Ectodermal cell (in vitro differentiated cells): ENCODE measurements at regions not wholly inside any gene's neighbourhood (a gene's known extent, or its start where the extent isn't known, plus 50 kb on each side); places are given as distances from the start of the nearest gene placed in this dataset.

Source experiments
- H3K27ac ChIP-seq: 2 replicates; pipeline ENCODE4 v1.7.0; 2013; ENCODE audit warnings: mild to moderate bottlenecking, low read depth, low read length; ENCODE audit not compliant: insufficient read depth, poor library complexity, severe bottlenecking
- H3K27me3 ChIP-seq: 2 replicates; pipeline ENCODE4 v1.7.0; 2013; ENCODE audit warnings: mild to moderate bottlenecking, low read length; ENCODE audit not compliant: insufficient read depth, control insufficient read depth, poor library complexity, severe bottlenecking
- H3K36me3 ChIP-seq: one replicate; pipeline ENCODE4 v1.7.0; 2013; ENCODE audit warnings: low read length; ENCODE audit not compliant: control insufficient read depth, insufficient read depth
- H3K4me1 ChIP-seq: one replicate; pipeline ENCODE4 v1.7.0; 2013; ENCODE audit warnings: low read length; ENCODE audit not compliant: control insufficient read depth, insufficient read depth
- H3K4me3 ChIP-seq: 2 replicates; pipeline ENCODE4 v1.7.0; 2013; ENCODE audit warnings: low read depth, low read length, control low read depth; ENCODE audit not compliant: insufficient read depth
- H3K9me3 ChIP-seq: 2 replicates; pipeline ENCODE4 v1.7.0; 2013; ENCODE audit warnings: mild to moderate bottlenecking, low read length, moderate library complexity; ENCODE audit not compliant: control insufficient read depth
- WGBS, 2 experiments: methylation state at CpG; one replicate each; pipeline ENCODE4 v1.1.7; 2013; ENCODE audit warnings: missing lambda C conversion rate in 2 of 2; 5-methylcytosine and 5-hydroxymethylcytosine counted together

DNA sequence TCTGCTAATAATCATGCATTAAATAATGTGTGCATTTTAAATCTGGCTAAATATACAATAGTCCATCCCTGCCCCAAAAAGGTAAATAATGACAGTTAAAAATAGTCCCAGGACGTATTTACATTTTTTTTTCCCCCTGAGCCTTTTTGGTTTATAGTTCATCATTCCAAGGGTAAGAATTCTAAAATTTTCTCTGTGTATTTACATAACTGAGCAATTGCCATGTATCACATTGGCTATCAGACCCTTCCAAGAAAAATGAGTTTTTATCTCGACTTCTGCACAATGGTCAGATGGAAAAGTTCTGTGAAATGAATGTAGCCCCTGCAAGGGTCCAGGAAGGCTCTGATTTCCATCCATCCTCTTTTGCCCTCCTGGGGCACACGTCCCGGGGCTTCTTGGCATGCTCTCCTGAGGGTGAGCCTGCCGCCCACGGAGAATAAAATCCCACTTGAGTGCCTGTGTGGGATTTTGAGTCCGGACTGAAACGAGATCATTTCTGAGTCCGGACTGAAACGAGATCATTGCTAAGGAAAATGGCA is 94.1 kb upstream of the ANO1 start:
- Histone ChIP-seq H3K36me3 (no peaks in the 10 kb centered on the region), H3K4me3 (no peak overlapping the region), H3K27me3 (peaks cover 66% of the 10 kb centered on the region), H3K27ac (no peak overlapping the region), H3K9me3 (no peaks in the 10 kb centered on the region), H3K4me1 (peaks cover 29% of the 10 kb centered on the region)
- WGBS, 2 experiments = 24% methylated on average over 10 of the region's 10 CpGs

DNA sequence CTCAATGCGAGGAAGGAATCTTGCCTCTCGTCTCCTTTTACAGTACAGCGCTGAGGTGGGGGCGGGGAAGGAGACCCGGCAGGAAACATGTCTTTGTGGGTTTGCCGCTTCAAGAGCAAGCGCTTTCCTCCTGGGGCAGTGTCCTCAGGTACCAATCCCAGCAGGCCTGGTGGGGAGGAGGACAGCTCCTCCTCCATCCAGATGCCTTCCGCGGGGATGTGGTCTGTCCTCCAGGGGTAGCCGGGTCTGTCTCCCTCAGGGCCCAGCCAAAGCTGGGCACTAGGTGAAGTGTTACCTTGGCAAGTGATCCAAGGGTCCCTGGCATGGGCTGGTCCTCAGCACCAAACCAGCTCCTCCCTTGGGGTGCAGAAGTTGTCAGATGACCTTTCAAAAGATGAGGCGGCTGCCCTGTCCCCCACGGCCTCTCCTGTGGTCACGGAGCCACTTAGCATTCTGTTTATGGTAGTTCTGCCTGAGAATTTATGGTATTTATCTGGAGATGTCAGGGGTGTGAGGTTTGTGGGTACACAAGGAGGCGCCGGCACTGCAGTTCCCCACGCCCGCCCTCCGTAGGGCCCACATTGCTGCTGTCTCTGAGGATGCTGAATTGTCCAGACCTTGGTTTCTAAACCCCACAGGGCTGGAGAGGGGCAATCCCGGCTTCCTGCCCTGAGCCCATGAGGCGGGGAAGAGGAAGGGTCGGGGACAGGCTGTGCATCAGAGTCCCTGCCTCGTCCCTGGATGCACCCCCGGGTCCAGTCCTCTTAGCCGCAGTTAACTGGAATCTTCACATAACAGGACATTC is 93.5 kb upstream of the ANO1 start:
- no peaks in the 10 kb centered on the region for H3K36me3 ChIP-seq
- H3K27me3 ChIP-seq = peaks cover 73% of the 10 kb centered on the region
- H3K4me3 ChIP-seq = no peak overlapping the region
- H3K4me1 ChIP-seq = peaks cover 29% of the 10 kb centered on the region
- H3K9me3 ChIP-seq = no peaks in the 10 kb centered on the region
- H3K27ac ChIP-seq = no peak overlapping the region
- WGBS, 2 experiments = 10 to 11% methylated on average over 24 of the region's 24 CpGs

DNA sequence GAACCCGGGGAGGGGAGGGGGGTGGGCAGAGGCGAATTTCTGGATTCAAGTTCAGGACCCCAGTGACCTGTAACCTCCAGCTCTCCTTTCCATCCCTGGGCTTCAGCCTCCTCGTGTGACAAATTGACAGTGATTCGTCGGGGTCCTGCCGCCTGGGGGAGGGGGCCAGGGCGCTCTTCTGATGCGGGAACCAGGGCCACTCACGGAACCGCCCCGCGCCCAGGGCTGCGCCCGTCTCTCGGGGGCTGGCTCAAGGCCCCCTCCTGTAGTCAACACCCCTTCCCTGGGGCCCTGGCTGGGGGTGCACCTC is 92.8 kb upstream of the ANO1 start:
- peak overlapping the region; percentile 26 for H3K4me3 ChIP-seq
- H3K9me3 ChIP-seq = no peaks in the 10 kb centered on the region
- H3K4me1 ChIP-seq = peaks cover 29% of the 10 kb centered on the region
- WGBS, 2 experiments = 1 to 2% methylated on average over 15 of the region's 15 CpGs
- no peak overlapping the region for H3K27ac ChIP-seq
- no peaks in the 10 kb centered on the region for H3K36me3 ChIP-seq
- peaks cover 74% of the 10 kb centered on the region for H3K27me3 ChIP-seq

DNA sequence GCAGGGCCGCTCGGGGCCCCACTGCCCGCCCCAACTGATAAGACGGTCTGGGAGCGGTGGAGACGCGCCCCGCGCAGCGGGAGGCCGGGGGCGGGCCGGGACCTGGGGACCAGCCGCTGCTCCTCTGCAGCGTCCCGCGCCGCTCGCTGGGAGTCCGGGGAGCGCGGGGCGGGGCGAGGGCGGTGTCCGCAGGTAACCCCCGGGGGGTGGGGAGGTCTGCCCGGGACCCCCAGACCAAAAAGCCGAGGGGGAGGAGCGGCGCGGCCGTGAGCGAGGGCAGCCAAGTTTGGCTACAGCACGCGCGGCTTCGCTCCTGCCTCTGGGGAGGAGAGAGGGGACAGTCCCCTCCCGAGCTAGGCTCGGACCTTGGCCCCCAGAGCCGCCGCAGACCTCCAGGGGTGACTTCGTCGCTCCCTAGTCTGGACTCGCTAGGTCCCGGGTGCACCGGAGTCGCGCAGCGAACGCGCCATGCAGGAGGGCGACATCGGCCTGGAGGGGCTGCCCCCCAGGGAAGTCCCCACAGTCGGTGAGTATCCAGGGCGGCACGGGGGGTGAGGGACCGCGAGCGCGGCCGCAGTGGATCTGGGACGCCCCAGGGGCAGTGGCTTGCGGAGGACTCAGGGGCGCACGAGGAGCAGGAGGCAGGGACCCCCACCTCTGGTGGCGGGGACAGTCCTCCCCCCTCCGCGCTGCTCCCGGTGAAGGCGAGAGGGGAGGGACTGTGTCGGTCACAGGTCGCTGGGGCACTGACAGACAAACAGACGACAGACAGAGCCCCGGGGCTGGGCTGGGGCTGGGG is 92.3 kb upstream of the ANO1 start:
- Histone ChIP-seq H3K9me3 (no peaks in the 10 kb centered on the region), H3K4me3 (peak overlapping the region; percentile 26), H3K4me1 (peaks cover 29% of the 10 kb centered on the region), H3K27me3 (peaks cover 74% of the 10 kb centered on the region), H3K36me3 (no peaks in the 10 kb centered on the region), H3K27ac (no peak overlapping the region)
- WGBS, 2 experiments = 1 to 2% methylated on average over 75 of the region's 75 CpGs

DNA sequence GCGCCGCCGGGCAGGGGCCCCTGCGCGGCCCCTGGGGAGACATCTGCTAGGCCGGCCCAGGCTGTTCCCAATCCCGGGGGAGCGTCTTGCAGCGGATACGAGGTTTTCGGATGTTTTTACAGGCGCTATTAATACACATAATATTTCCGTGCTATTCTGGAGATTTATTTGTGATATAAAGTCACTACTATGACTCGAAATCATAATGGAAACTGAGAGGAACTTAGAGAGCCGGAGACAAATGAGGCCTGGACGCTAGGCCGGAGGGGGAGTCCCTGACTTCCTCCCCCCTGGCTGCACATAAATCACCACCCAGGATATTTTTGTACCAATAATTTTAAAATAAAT is 91.7 kb upstream of the ANO1 start:
- Histone ChIP-seq H3K36me3 (no peaks in the 10 kb centered on the region), H3K4me3 (peak overlapping the region; percentile 26), H3K27ac (no peak overlapping the region), H3K9me3 (no peaks in the 10 kb centered on the region), H3K4me1 (peaks cover 29% of the 10 kb centered on the region), H3K27me3 (peaks cover 74% of the 10 kb centered on the region)
- WGBS, 2 experiments = 36 to 40% methylated on average over 17 of the region's 17 CpGs

DNA sequence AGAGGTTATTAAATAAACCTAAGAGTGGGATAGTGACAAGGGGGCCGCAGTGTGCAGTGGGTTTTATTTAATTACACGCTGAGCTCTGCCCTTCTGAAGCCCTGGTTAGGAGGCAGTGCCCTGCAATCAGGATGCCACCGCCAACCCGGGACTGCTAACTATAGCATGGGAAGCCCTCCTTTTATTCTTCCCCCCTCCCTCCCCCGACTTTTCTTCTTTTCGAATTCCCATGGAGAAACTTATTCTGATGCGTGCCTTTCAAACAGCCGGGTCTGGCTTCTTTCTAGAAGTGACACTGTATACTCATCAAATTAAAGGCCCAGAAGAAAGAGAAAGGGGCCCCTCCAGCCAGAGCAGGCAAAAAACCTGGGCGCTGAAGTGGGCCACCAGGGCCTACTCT is 91.3 kb upstream of the ANO1 start:
- Histone ChIP-seq H3K27me3 (peaks cover 74% of the 10 kb centered on the region), H3K36me3 (no peaks in the 10 kb centered on the region), H3K9me3 (no peaks in the 10 kb centered on the region), H3K4me3 (no peak overlapping the region), H3K4me1 (peaks cover 29% of the 10 kb centered on the region), H3K27ac (no peak overlapping the region)
- 38 to 42% methylated on average over 9 of the region's 9 CpGs for WGBS, 2 experiments

DNA sequence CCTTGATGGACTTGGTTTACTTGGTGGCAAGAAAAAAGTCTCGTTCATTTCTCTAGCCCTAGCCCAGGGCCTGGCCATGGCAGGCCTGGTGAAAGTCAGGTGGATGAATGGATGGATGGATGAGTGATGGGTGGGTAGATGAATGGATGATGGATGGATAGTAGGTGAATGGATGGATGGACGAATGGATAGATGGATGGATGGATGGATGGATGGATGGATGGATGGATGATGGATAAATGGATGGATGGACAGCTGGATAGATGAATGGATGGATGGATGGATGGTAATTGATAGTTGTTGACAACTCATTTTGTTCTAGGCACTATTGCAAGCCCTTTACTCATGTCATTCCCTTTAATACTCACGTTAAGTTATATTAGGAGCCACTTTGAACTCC is 86.1 kb upstream of the ANO1 start:
- H3K27ac ChIP-seq = no peak overlapping the region
- peaks cover 27% of the 10 kb centered on the region for H3K27me3 ChIP-seq
- H3K4me1 ChIP-seq = no peaks in the 10 kb centered on the region
- H3K36me3 ChIP-seq = no peaks in the 10 kb centered on the region
- H3K9me3 ChIP-seq = no peaks in the 10 kb centered on the region
- no peak overlapping the region for H3K4me3 ChIP-seq
- 92 to 95% methylated on average over 3 of the region's 3 CpGs for WGBS, 2 experiments

DNA sequence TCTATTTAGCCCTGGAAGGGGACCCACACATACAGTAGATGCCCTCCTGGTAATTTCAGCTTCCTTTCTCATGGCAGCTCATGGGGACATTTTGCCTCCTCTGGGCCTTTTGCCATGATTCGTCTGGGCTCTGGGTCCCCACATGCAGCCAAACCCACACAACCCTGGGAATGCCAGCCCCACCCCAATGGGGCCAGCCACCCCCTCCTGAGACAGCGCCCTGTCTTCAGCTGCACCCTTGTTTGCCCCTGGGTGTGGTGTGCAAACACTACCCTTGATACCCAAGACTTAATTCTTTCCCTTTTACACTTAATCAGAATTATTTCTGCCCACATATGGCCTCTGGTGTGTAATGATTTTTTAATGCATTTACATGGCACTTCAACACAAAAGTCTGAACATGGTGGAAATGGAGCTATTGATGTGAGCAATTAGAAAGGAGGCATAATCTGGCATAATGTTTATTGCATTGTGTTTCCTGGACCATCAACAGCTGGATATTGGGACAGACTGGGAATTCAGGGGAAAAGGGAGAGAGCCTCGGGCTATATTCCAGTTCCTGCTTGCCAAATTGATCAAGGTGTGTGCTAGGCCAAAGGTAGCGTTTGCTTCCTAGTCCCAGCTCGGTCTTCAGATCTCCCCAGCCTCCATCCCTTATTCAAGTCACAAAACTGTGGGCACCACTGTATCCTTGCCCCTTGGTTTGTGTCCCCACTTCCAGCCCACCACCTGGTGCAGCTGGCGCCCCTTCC is 85.0 kb upstream of the ANO1 start:
- Histone ChIP-seq H3K4me1 (no peaks in the 10 kb centered on the region), H3K27ac (no peak overlapping the region), H3K27me3 (peaks cover 16% of the 10 kb centered on the region), H3K4me3 (no peak overlapping the region), H3K36me3 (no peaks in the 10 kb centered on the region), H3K9me3 (no peaks in the 10 kb centered on the region)
- WGBS, 2 experiments = 82 to 85% methylated on average over 6 of the region's 6 CpGs

DNA sequence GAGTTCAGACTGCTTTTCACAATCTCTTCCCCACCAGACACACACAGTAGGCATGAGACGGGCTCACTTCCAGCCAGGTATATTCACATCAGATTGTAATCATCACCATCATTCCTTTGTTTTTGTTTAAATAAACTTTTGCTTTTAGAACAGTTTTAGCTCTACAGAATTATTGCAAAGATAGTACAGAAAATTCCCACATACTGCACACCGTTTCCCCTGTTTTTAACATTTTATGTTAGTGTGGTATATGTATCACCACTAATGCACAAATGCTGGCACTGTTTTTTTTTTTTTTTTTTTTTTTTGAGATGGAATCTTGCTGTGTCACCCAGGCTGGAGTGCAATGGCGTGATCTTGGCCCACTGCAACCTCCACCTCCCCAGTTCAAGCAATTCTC is 83.3 kb upstream of the ANO1 start:
- H3K4me3 ChIP-seq = no peak overlapping the region
- H3K9me3 ChIP-seq = no peaks in the 10 kb centered on the region
- peaks cover 4% of the 10 kb centered on the region for H3K27me3 ChIP-seq
- WGBS, 2 experiments = 86 to 89% methylated on average over 2 of the region's 3 CpGs
- H3K36me3 ChIP-seq = no peaks in the 10 kb centered on the region
- no peak overlapping the region for H3K27ac ChIP-seq
- H3K4me1 ChIP-seq = no peaks in the 10 kb centered on the region

DNA sequence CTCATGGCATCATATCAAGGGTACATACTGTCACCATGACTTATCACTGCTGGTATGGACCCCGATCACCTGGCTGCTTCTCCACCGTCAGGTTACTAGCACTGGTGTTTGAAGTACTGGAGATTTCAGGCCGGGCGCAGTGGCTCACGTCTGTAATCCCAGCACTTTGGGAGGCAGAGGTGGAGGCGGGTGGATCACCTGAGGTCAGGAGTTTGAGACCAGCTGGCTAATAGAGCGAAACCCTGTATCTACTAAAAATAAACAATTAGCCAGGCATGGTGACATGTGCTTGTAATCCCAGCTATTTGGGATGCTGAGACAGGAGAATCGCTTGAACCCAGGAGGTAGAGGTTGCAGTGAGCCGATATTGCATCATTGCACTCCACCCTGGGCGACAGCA is 82.4 kb upstream of the ANO1 start:
- Histone ChIP-seq H3K4me1 (no peaks in the 10 kb centered on the region), H3K4me3 (no peak overlapping the region), H3K27me3 (peaks cover 4% of the 10 kb centered on the region), H3K9me3 (no peaks in the 10 kb centered on the region), H3K27ac (no peak overlapping the region), H3K36me3 (no peaks in the 10 kb centered on the region)
- WGBS, 2 experiments = 92 to 94% methylated on average over 9 of the region's 10 CpGs
